ENCODE measurements at regions not wholly inside any gene's neighbourhood (a gene's known extent, or its start where the extent isn't known, plus 50 kb on each side); places are given as distances from the start of the nearest gene placed in this dataset.

- no peak for DNase-seq
Observed at GRCh38 chrX:21056622-21057021, 317.6 kb upstream of the CNKSR2 start.

- DNase-seq = no peak
Observed at GRCh38 chrX:21047034-21047455, 327.2 kb upstream of the CNKSR2 start.

- DNase-seq = no peak
Observed at GRCh38 chrX:21014326-21014725, 359.9 kb upstream of the CNKSR2 start.

- no peak for DNase-seq
Observed at GRCh38 chrX:21004835-21005234, 369.4 kb upstream of the CNKSR2 start.

- no peak for DNase-seq
Observed at GRCh38 chrX:20995829-20996228, 378.4 kb upstream of the CNKSR2 start.

- DNase-seq = no peak
Observed at GRCh38 chrX:20989361-20989760, 384.9 kb upstream of the CNKSR2 start.

GRCh38 chrX:20988804-20989203 is 385.4 kb upstream of the CNKSR2 start:
- DNase-seq = no peak

- DNase-seq = no peak
Observed at GRCh38 chrX:20988118-20988517, 386.1 kb upstream of the CNKSR2 start.

GRCh38 chrX:20980426-20980825 is 393.8 kb upstream of the CNKSR2 start:
- DNase-seq = no peak

- DNase-seq = no peak
Observed at GRCh38 chrX:20974326-20974725, 399.9 kb upstream of the CNKSR2 start.

GRCh38 chrX:20973038-20973437 is 401.2 kb upstream of the CNKSR2 start:
- DNase-seq = no peak

- no peak for DNase-seq
Observed at GRCh38 chrX:20971250-20971649, 403.0 kb upstream of the CNKSR2 start.

- DNase-seq = no peak
Observed at GRCh38 chrX:20969565-20969964, 404.7 kb upstream of the CNKSR2 start.

- DNase-seq = no peak
Observed at GRCh38 chrX:20968996-20969395, 405.2 kb upstream of the CNKSR2 start.

GRCh38 chrX:20967725-20968124 is 406.5 kb upstream of the CNKSR2 start:
- no peak for DNase-seq

- no peak for DNase-seq
Observed at GRCh38 chrX:20965270-20966044, 408.8 kb upstream of the CNKSR2 start.

GRCh38 chrX:20954014-20954413 is 420.2 kb upstream of the CNKSR2 start:
- no peak for DNase-seq

- no peak for DNase-seq
Observed at GRCh38 chrX:20952180-20952579, 422.0 kb upstream of the CNKSR2 start.

GRCh38 chrX:20951016-20951810 is 423.0 kb upstream of the CNKSR2 start:
- no peak for DNase-seq

- DNase-seq = no peak
Observed at GRCh38 chrX:20947411-20947912, 426.8 kb upstream of the CNKSR2 start.

- no peak for DNase-seq
Observed at GRCh38 chrX:20913760-20914159, 460.5 kb upstream of the CNKSR2 start.

- no peak for DNase-seq
Observed at GRCh38 chrX:20906571-20906970, 467.6 kb upstream of the CNKSR2 start.

- DNase-seq = no peak
Observed at GRCh38 chrX:20884565-20884964, 489.7 kb upstream of the CNKSR2 start.

- DNase-seq = no peak
Observed at GRCh38 chrX:20863649-20864048, 510.6 kb upstream of the CNKSR2 start.
